ENCODE measurements at regions not wholly inside any gene's neighbourhood (a gene's known extent, or its start where the extent isn't known, plus 50 kb on each side); places are given as distances from the start of the nearest gene placed in this dataset.

DNA sequence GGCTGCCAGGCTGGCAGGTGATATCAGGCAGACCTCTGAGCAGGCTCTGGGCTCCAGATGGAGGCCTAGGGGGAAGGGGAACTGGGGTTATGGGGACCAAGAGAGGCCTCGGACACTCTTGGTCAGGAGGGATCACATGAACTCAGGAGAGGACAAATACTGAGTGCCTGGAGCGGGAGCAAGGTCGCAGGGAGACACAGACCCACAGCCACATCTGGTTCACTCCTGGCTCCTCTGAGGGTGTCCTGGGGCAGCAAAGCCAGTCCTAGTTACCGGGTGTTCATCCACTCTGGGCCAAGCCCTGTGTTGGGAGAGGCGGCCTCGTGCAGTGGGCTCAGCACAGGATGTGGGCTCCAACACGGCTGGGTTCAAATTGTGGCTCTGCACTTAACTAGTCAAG lies 239.0 kb downstream of the PTPRU start:
- no peak for TF ChIP-seq CTCF (IDR thresholded peaks at IDR 0.05; ENCODE audit: poor library complexity, severe bottlenecking)
- no peak for TF ChIP-seq TAF1 (IDR thresholded peaks at IDR 0.05; ENCODE audit: low read depth)
- no peak for TF ChIP-seq POLR2AphosphoS5 (IDR thresholded peaks at IDR 0.05)
- TF ChIP-seq EZH2 (IDR thresholded peaks at IDR 0.05; ENCODE audit: borderline replicate concordance, insufficient read depth, low read length, poor library complexity, severe bottlenecking), result no peak
- TF ChIP-seq RAD21 (conservative IDR thresholded peaks at IDR 0.05), result no peak
- TF ChIP-seq EP300 (conservative IDR thresholded peaks at IDR 0.05; ENCODE audit: poor library complexity, severe bottlenecking), result no peak

All from neural cell (in vitro differentiated cells).